Heart left ventricle (tissue), 13 donors: ENCODE measurements at regions not wholly inside any gene's neighbourhood (a gene's known extent, or its start where the extent isn't known, plus 50 kb on each side); places are given as distances from the start of the nearest gene placed in this dataset.
"Not testable (repeated sequence)": the region's sequence is repeated elsewhere in the genome, so short reads cannot be mapped to it uniquely, and the experiment has no call there.

Experiments used
- POLR2A ChIP-seq, 2 donors: fragments of 450-650 bp; IDR thresholded peaks; one replicate each; pipeline ENCODE4 v1.6.1; 2017; ENCODE audit warnings: antibody characterized with exemption in 2 of 2, mild to moderate bottlenecking in 2 of 2, moderate library complexity in 2 of 2
- TF ChIP-seq, protein P1 (sequence below), 12 donors: fragments of 200-600 bp; sonication (generic) in 4 of 12; IDR thresholded peaks; one replicate each; pipeline versions ENCODE4 v1.5.0 to v1.8.0; 2018 to 2022; ENCODE audit warnings: antibody characterized with exemption in 12 of 12, mild to moderate bottlenecking in 5 of 12
- donor health status: ischemic (EF 13 %, LVEDD 7.1; RV severe dilation, severe dysfunction).
- donor health status: DM: no; HTN: yes; CAD: no.
- donor health status: DM: no; HTN: no; CAD: no.
- donor health status: ischemic (EF 25% LVEDD 6.9; RV normal size, moderate dysfunction).
- donor health status: ischemic (EF 25% LVEDD 5.7; RV mildly dilated, moderate dysfunction).
- donor health status: ischemic (EF 35%, LVEDD 5.7; RV mildly dilated, moderate dysfunction).
- donor health status: nonischemic (EF 11% LVEDD 7.7; RV severe dilation, severe dysfunction).
- donor health status: DM: yes; HTN: yes; CAD: no.
- donor health status: PGD.
- donor health status: ischemic (EF 29% LVEDD 5.4; RV normal size, mild dysfunction).
- donor health status: nonischemic (EF 23%, LVEDD 6.1; RV moderate dilation, normal function).

DNA sequence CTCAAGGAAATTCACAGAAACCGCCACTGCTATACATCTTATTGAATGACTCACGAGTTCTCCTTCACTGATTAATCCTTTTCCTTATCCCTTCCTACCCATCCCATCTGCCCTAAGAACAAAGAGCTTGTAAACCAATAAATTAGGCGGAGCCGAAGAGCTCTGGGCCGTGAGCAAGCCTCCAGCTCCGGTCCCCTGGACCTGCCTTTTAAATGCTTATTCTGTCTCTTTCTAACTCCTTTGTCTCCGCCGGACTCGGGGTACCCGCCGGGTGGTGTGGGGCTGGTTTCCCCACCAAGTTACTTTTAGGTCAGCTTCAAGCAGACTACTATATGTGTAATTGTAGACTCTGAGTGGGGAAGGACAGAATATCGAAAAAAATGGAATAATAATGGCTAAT lies 336.1 kb upstream of the MDGA2 start:
- TF ChIP-seq, protein P1, sequence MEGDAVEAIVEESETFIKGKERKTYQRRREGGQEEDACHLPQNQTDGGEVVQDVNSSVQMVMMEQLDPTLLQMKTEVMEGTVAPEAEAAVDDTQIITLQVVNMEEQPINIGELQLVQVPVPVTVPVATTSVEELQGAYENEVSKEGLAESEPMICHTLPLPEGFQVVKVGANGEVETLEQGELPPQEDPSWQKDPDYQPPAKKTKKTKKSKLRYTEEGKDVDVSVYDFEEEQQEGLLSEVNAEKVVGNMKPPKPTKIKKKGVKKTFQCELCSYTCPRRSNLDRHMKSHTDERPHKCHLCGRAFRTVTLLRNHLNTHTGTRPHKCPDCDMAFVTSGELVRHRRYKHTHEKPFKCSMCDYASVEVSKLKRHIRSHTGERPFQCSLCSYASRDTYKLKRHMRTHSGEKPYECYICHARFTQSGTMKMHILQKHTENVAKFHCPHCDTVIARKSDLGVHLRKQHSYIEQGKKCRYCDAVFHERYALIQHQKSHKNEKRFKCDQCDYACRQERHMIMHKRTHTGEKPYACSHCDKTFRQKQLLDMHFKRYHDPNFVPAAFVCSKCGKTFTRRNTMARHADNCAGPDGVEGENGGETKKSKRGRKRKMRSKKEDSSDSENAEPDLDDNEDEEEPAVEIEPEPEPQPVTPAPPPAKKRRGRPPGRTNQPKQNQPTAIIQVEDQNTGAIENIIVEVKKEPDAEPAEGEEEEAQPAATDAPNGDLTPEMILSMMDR (IDR thresholded peaks at IDR 0.05), result not testable (repeated sequence)
- not testable (repeated sequence) for TF ChIP-seq POLR2A (IDR thresholded peaks at IDR 0.05)
